ENCODE measurements at regions not wholly inside any gene's neighbourhood (a gene's known extent, or its start where the extent isn't known, plus 50 kb on each side); places are given as distances from the start of the nearest gene placed in this dataset.

DNA sequence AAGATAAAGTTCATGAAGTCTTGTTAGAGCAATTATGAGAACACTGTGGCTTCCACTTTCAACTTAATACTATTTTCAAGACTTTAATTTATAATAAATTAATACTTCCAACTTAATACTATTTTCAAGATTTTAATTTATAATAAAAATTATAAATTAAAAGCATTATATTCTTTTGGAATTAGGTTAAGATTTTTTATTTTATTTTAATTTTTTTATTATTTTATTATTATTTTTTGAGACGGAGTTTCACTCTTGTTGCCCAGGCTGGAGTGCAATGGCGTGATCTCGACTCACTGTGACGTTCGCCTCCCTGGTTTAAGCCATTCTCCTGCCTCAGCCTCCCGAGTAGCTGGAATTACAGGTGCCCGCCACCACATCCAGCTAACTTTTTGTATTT is 126.0 kb upstream of the GUCY1A1 start:
- ATAC-seq, result no peak
- no peaks in the 10 kb centered on the region for H3K9me1 ChIP-seq (ENCODE audit: control insufficient read depth, insufficient read depth, low read length)
- H3K4me1 ChIP-seq (replicated peaks in 1 of 2; ENCODE audit: control insufficient read depth in 2 of 2, insufficient read depth in 2 of 2, low read length in 2 of 2), result no peaks in the 10 kb centered on the region
- DNase-seq (ENCODE audit: extremely low read depth in 1 of 4, low spot score in 3 of 4), result no peak
- H3K79me2 ChIP-seq (ENCODE audit: control insufficient read depth, insufficient read depth, low read length), result no peaks in the 10 kb centered on the region
- 2% methylated on average over 7 of the region's 7 CpGs for WGBS (ENCODE audit: insufficient coverage, low coverage, missing lambda C conversion rate)
- no peaks in the 10 kb centered on the region for H3K36me3 ChIP-seq (ENCODE audit: control insufficient read depth, insufficient read depth, low read length)
- in situ Hi-C loops (cut with MboI) (no loop called here), intact Hi-C loops (cut with micrococcal nuclease) (no loop called here)
- CTCF ChIA-PET (ENCODE audit: low intra/inter-chr PET ratio), result no interaction called here
- no peak overlapping the region for H3K9ac ChIP-seq (ENCODE audit: insufficient read depth in 1 of 2, low read depth in 2 of 2, low read length in 2 of 2)
- no peak overlapping the region for H3K27ac ChIP-seq (ENCODE audit: extremely low read depth, low read depth, low read length)
- no peak overlapping the region for H2AFZ ChIP-seq (ENCODE audit: low read depth, low read length)
- POLR2A ChIA-PET, result no interaction called here
- H3K4me3 ChIP-seq, result no peak overlapping the region
- no peaks in the 10 kb centered on the region for H4K20me1 ChIP-seq (replicated peaks; ENCODE audit: control insufficient read depth, insufficient read depth, low read length)
- no peaks in the 10 kb centered on the region for H3K27me3 ChIP-seq (ENCODE audit: control insufficient read depth in 2 of 2, insufficient read depth in 2 of 2, low read length in 2 of 2)
- no TSS peak for BruUV-seq (replicated peaks)
- no peaks in the 10 kb centered on the region; the same call in 1 of the 2 replicates for H3K9me3 ChIP-seq (replicated peaks; ENCODE audit: control insufficient read depth, insufficient read depth, low read depth, low read length)
- FAIRE-seq, result no peak
- H3K4me2 ChIP-seq (ENCODE audit: insufficient read depth, low read length), result no peak overlapping the region
- TF ChIP-seq TOE1 (IDR thresholded peaks at IDR 0.05; ENCODE audit: borderline replicate concordance) (no peak), TOE1 (CRISPR knock-in tag; IDR thresholded peaks at IDR 0.05; ENCODE audit: borderline replicate concordance, low read depth) (no peak), CEBPG (CRISPR knock-in tag; IDR thresholded peaks at IDR 0.05) (no peak), CEBPG (tag; conservative IDR thresholded peaks at IDR 0.05 in 1 of 2, IDR thresholded peaks at IDR 0.05 in 1 of 2) (no peak), NELFE (IDR thresholded peaks at IDR 0.05; ENCODE audit: insufficient read depth, insufficient read length) (no peak), TEAD2 (tag; IDR thresholded peaks at IDR 0.05) (no peak), PTTG1 (tag; IDR thresholded peaks at IDR 0.05; ENCODE audit: low read depth) (no peak), ZNF224 (CRISPR knock-in tag; IDR thresholded peaks at IDR 0.05) (no peak), TCF3 (CRISPR knock-in tag; IDR thresholded peaks at IDR 0.05) (no peak), NFXL1 (CRISPR knock-in tag; IDR thresholded peaks at IDR 0.05) (no peak)
- TF ChIP-seq, protein P1, sequence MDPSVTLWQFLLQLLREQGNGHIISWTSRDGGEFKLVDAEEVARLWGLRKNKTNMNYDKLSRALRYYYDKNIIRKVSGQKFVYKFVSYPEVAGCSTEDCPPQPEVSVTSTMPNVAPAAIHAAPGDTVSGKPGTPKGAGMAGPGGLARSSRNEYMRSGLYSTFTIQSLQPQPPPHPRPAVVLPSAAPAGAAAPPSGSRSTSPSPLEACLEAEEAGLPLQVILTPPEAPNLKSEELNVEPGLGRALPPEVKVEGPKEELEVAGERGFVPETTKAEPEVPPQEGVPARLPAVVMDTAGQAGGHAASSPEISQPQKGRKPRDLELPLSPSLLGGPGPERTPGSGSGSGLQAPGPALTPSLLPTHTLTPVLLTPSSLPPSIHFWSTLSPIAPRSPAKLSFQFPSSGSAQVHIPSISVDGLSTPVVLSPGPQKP (CRISPR knock-in tag; IDR thresholded peaks at IDR 0.05), result no peak
- TF ChIP-seq, protein P2, sequence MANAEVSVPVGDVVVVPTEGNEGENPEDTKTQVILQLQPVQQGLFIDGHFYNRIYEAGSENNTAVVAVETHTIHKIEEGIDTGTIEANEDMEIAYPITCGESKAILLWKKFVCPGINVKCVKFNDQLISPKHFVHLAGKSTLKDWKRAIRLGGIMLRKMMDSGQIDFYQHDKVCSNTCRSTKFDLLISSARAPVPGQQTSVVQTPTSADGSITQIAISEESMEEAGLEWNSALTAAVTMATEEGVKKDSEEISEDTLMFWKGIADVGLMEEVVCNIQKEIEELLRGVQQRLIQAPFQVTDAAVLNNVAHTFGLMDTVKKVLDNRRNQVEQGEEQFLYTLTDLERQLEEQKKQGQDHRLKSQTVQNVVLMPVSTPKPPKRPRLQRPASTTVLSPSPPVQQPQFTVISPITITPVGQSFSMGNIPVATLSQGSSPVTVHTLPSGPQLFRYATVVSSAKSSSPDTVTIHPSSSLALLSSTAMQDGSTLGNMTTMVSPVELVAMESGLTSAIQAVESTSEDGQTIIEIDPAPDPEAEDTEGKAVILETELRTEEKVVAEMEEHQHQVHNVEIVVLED (CRISPR knock-in tag; IDR thresholded peaks at IDR 0.05), result no peak
- TF ChIP-seq, protein P3, sequence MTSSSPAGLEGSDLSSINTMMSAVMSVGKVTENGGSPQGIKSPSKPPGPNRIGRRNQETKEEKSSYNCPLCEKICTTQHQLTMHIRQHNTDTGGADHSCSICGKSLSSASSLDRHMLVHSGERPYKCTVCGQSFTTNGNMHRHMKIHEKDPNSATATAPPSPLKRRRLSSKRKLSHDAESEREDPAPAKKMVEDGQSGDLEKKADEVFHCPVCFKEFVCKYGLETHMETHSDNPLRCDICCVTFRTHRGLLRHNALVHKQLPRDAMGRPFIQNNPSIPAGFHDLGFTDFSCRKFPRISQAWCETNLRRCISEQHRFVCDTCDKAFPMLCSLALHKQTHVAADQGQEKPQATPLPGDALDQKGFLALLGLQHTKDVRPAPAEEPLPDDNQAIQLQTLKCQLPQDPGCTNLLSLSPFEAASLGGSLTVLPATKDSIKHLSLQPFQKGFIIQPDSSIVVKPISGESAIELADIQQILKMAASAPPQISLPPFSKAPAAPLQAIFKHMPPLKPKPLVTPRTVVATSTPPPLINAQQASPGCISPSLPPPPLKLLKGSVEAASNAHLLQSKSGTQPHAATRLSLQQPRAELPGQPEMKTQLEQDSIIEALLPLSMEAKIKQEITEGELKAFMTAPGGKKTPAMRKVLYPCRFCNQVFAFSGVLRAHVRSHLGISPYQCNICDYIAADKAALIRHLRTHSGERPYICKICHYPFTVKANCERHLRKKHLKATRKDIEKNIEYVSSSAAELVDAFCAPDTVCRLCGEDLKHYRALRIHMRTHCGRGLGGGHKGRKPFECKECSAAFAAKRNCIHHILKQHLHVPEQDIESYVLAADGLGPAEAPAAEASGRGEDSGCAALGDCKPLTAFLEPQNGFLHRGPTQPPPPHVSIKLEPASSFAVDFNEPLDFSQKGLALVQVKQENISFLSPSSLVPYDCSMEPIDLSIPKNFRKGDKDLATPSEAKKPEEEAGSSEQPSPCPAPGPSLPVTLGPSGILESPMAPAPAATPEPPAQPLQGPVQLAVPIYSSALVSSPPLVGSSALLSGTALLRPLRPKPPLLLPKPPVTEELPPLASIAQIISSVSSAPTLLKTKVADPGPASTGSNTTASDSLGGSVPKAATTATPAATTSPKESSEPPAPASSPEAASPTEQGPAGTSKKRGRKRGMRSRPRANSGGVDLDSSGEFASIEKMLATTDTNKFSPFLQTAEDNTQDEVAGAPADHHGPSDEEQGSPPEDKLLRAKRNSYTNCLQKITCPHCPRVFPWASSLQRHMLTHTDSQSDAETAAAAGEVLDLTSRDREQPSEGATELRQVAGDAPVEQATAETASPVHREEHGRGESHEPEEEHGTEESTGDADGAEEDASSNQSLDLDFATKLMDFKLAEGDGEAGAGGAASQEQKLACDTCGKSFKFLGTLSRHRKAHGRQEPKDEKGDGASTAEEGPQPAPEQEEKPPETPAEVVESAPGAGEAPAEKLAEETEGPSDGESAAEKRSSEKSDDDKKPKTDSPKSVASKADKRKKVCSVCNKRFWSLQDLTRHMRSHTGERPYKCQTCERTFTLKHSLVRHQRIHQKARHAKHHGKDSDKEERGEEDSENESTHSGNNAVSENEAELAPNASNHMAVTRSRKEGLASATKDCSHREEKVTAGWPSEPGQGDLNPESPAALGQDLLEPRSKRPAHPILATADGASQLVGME (CRISPR knock-in tag; IDR thresholded peaks at IDR 0.05), result no peak
- TF ChIP-seq, protein P4, sequence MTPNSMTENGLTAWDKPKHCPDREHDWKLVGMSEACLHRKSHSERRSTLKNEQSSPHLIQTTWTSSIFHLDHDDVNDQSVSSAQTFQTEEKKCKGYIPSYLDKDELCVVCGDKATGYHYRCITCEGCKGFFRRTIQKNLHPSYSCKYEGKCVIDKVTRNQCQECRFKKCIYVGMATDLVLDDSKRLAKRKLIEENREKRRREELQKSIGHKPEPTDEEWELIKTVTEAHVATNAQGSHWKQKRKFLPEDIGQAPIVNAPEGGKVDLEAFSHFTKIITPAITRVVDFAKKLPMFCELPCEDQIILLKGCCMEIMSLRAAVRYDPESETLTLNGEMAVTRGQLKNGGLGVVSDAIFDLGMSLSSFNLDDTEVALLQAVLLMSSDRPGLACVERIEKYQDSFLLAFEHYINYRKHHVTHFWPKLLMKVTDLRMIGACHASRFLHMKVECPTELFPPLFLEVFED (CRISPR knock-in tag; conservative IDR thresholded peaks at IDR 0.05), result no peak

Data from K562 (cell line).